OCI-M2 (cell line): ENCODE measurements at regions not wholly inside any gene's neighbourhood (a gene's known extent, or its start where the extent isn't known, plus 50 kb on each side); places are given as distances from the start of the nearest gene placed in this dataset.
"Not testable (repeated sequence)": the region's sequence is repeated elsewhere in the genome, so short reads cannot be mapped to it uniquely, and the experiment has no call there.

Experiments used
- DNase-seq: peaks from one replicate; lab custom pipeline; 2025; ENCODE audit not compliant: unreplicated experiment; lab: John Stamatoyannopoulos, UW

GRCh38 chr7:124643311-124643811 is 122.2 kb downstream of the GPR37 start:
- no peak for DNase-seq

GRCh38 chr7:124635416-124635815 is 130.2 kb downstream of the GPR37 start:
- DNase-seq, result no peak

GRCh38 chr7:124633740-124634139 is 131.9 kb downstream of the GPR37 start:
- DNase-seq, result no peak

GRCh38 chr7:124630395-124630794 is 135.2 kb downstream of the GPR37 start:
- DNase-seq, result no peak

GRCh38 chr7:124618871-124619270 is 146.7 kb downstream of the GPR37 start:
- no peak for DNase-seq

GRCh38 chr7:124618051-124618450 is 147.5 kb downstream of the GPR37 start:
- DNase-seq, result not testable (repeated sequence)

GRCh38 chr7:124603066-124603465 is 162.5 kb downstream of the GPR37 start:
- DNase-seq, result no peak

GRCh38 chr7:124597509-124597908 is 168.1 kb downstream of the GPR37 start:
- DNase-seq, result no peak

GRCh38 chr7:124596881-124597280 is 168.7 kb downstream of the GPR37 start:
- no peak for DNase-seq

- no peak for DNase-seq
Observed at GRCh38 chr7:124590814-124591213, 174.8 kb downstream of the GPR37 start.

GRCh38 chr7:124577256-124577655 is 188.3 kb downstream of the GPR37 start:
- DNase-seq, result no peak

- no peak for DNase-seq
Observed at GRCh38 chr7:124575176-124575575, 190.4 kb downstream of the GPR37 start.

- DNase-seq, result no peak
Observed at GRCh38 chr7:124570558-124570957, 195.0 kb downstream of the GPR37 start.

- DNase-seq, result no peak
Observed at GRCh38 chr7:124566583-124566982, 199.0 kb downstream of the GPR37 start.

GRCh38 chr7:124557587-124557986 is 208.0 kb downstream of the GPR37 start:
- DNase-seq, result no peak

GRCh38 chr7:124557101-124557500 is 208.5 kb downstream of the GPR37 start:
- no peak for DNase-seq

GRCh38 chr7:124553502-124553901 is 212.1 kb downstream of the GPR37 start:
- DNase-seq, result no peak

- no peak for DNase-seq
Observed at GRCh38 chr7:124552217-124552616, 213.4 kb downstream of the GPR37 start.

GRCh38 chr7:124550036-124550435 is 215.6 kb downstream of the GPR37 start:
- no peak for DNase-seq

- DNase-seq, result no peak
Observed at GRCh38 chr7:124542476-124542875, 223.1 kb downstream of the GPR37 start.

GRCh38 chr7:124536156-124536762 is 229.3 kb downstream of the GPR37 start:
- DNase-seq, result no peak

GRCh38 chr7:124532166-124532565 is 233.4 kb downstream of the GPR37 start:
- DNase-seq, result no peak

GRCh38 chr7:124516911-124517310 is 248.7 kb downstream of the GPR37 start:
- no peak for DNase-seq
